Large intestine (tissue), 3 donors: ENCODE measurements at regions not wholly inside any gene's neighbourhood (a gene's known extent, or its start where the extent isn't known, plus 50 kb on each side); places are given as distances from the start of the nearest gene placed in this dataset.

Experiments
- DNase-seq, 2 donors: peaks; one replicate each; pipeline versions ENCODE4 v3.0.0 to v3.0.0-alpha.2; 2013
- H3K27ac ChIP-seq: one replicate; pipeline ENCODE4 v1.5.1; 2013; ENCODE audit warnings: low read length
- H3K27me3 ChIP-seq: 2 replicates; pipeline ENCODE4 v1.6.1; 2013; ENCODE audit warnings: low read length; ENCODE audit not compliant: control insufficient read depth, insufficient read depth
- H3K36me3 ChIP-seq: 2 replicates; pipeline ENCODE4 v1.6.1; 2013; ENCODE audit warnings: low read length; ENCODE audit not compliant: control insufficient read depth, insufficient read depth
- H3K4me1 ChIP-seq: one replicate; pipeline ENCODE4 v1.6.1; 2013; ENCODE audit warnings: low read length; ENCODE audit not compliant: control insufficient read depth, insufficient read depth
- H3K4me3 ChIP-seq: one replicate; pipeline ENCODE4 v1.5.1; 2013; ENCODE audit warnings: low read length
- H3K9me3 ChIP-seq: one replicate; pipeline ENCODE4 v1.6.1; 2013; ENCODE audit warnings: mild to moderate bottlenecking, low read depth, low read length, moderate library complexity; ENCODE audit not compliant: control insufficient read depth
- WGBS: methylation state at CpG from one replicate; pipeline ENCODE4 v1.1.5; 2013; ENCODE audit warnings: low lambda C conversion rate; ENCODE audit not compliant: insufficient coverage; 5-methylcytosine and 5-hydroxymethylcytosine counted together

GRCh38 chr9:29290516-29290915 is 1717.2 kb upstream of the C9orf72 start:
- Histone ChIP-seq H3K4me3 (no peak overlapping the region), H3K27me3 (no peaks in the 10 kb centered on the region), H3K4me1 (no peaks in the 10 kb centered on the region), H3K27ac (no peak overlapping the region), H3K9me3 (no peaks in the 10 kb centered on the region), H3K36me3 (no peaks in the 10 kb centered on the region)
- WGBS: 89% methylated on average over 1 of the region's 1 CpG
- DNase-seq: no peak

- no CpG with 5 or more reads among the region's 2 CpGs for WGBS
- no peak for DNase-seq
- Histone ChIP-seq H3K9me3 (no peaks in the 10 kb centered on the region), H3K27ac (no peak overlapping the region), H3K36me3 (no peaks in the 10 kb centered on the region), H3K4me1 (no peaks in the 10 kb centered on the region), H3K4me3 (no peak overlapping the region), H3K27me3 (no peaks in the 10 kb centered on the region)
These were observed 1724.3 kb upstream of the C9orf72 start for GRCh38 chr9:29297592-29297991.

- Histone ChIP-seq H3K4me3 (no peak overlapping the region), H3K9me3 (no peaks in the 10 kb centered on the region), H3K27me3 (no peaks in the 10 kb centered on the region), H3K36me3 (no peaks in the 10 kb centered on the region), H3K27ac (no peak overlapping the region), H3K4me1 (no peaks in the 10 kb centered on the region)
- WGBS: 75% methylated on average over 1 of the region's 3 CpGs
- no peak for DNase-seq
These were observed 1737.9 kb upstream of the C9orf72 start for GRCh38 chr9:29311221-29311620.

GRCh38 chr9:29312327-29312726 is 1739.0 kb upstream of the C9orf72 start:
- Histone ChIP-seq H3K4me1 (no peaks in the 10 kb centered on the region), H3K9me3 (no peaks in the 10 kb centered on the region), H3K27me3 (no peaks in the 10 kb centered on the region), H3K36me3 (no peaks in the 10 kb centered on the region), H3K4me3 (no peak overlapping the region), H3K27ac (no peak overlapping the region)
- DNase-seq: no peak
- no CpG with 5 or more reads among the region's 3 CpGs for WGBS

- H3K27me3 ChIP-seq: no peaks in the 10 kb centered on the region
- H3K9me3 ChIP-seq: no peaks in the 10 kb centered on the region
- no peak for DNase-seq
- no peak overlapping the region for H3K4me3 ChIP-seq
- 100% methylated on average over 1 of the region's 3 CpGs for whole genome bisulfite sequencing
- no peaks in the 10 kb centered on the region for H3K36me3 ChIP-seq
- no peak overlapping the region for H3K27ac ChIP-seq
- H3K4me1 ChIP-seq: no peaks in the 10 kb centered on the region
These were observed 1746.6 kb upstream of the C9orf72 start for GRCh38 chr9:29319736-29320513.

- H3K27me3 ChIP-seq: no peaks in the 10 kb centered on the region
- no peaks in the 10 kb centered on the region for H3K9me3 ChIP-seq
- WGBS: 94% methylated on average over 2 of the region's 2 CpGs
- no peak for DNase-seq
- no peaks in the 10 kb centered on the region for H3K4me1 ChIP-seq
- H3K36me3 ChIP-seq: no peaks in the 10 kb centered on the region
- H3K4me3 ChIP-seq: no peak overlapping the region
- no peak overlapping the region for H3K27ac ChIP-seq
These were observed 1749.0 kb upstream of the C9orf72 start for GRCh38 chr9:29322240-29322639.

- H3K27me3 ChIP-seq: no peaks in the 10 kb centered on the region
- H3K9me3 ChIP-seq: no peaks in the 10 kb centered on the region
- H3K36me3 ChIP-seq: no peaks in the 10 kb centered on the region
- no peak overlapping the region for H3K27ac ChIP-seq
- no peak overlapping the region for H3K4me3 ChIP-seq
- no peak for DNase-seq
- H3K4me1 ChIP-seq: no peaks in the 10 kb centered on the region
These were observed 1752.6 kb upstream of the C9orf72 start for GRCh38 chr9:29325894-29326293.

- no peak for DNase-seq
- Histone ChIP-seq H3K4me1 (no peaks in the 10 kb centered on the region), H3K36me3 (no peaks in the 10 kb centered on the region), H3K27me3 (no peaks in the 10 kb centered on the region), H3K9me3 (no peaks in the 10 kb centered on the region), H3K4me3 (no peak overlapping the region), H3K27ac (no peak overlapping the region)
- WGBS: 90% methylated on average over 1 of the region's 2 CpGs
These were observed 1759.5 kb upstream of the C9orf72 start for GRCh38 chr9:29332789-29333188.

- no peak for DNase-seq
- Histone ChIP-seq H3K9me3 (no peaks in the 10 kb centered on the region), H3K4me1 (no peaks in the 10 kb centered on the region), H3K27ac (no peak overlapping the region), H3K4me3 (no peak overlapping the region), H3K36me3 (no peaks in the 10 kb centered on the region), H3K27me3 (no peaks in the 10 kb centered on the region)
- WGBS: 83% methylated on average over 1 of the region's 3 CpGs
These were observed 1763.0 kb upstream of the C9orf72 start for GRCh38 chr9:29336281-29336680.

GRCh38 chr9:29339387-29339786 is 1766.1 kb upstream of the C9orf72 start:
- DNase-seq: no peak
- no CpG with 5 or more reads among the region's 2 CpGs for WGBS
- Histone ChIP-seq H3K27ac (no peak overlapping the region), H3K27me3 (no peaks in the 10 kb centered on the region), H3K4me1 (no peaks in the 10 kb centered on the region), H3K36me3 (no peaks in the 10 kb centered on the region), H3K9me3 (no peaks in the 10 kb centered on the region), H3K4me3 (no peak overlapping the region)

- WGBS: 83% methylated on average over 1 of the region's 1 CpG
- Histone ChIP-seq H3K4me1 (no peaks in the 10 kb centered on the region), H3K36me3 (no peaks in the 10 kb centered on the region), H3K9me3 (no peaks in the 10 kb centered on the region), H3K27me3 (no peaks in the 10 kb centered on the region), H3K4me3 (no peak overlapping the region), H3K27ac (no peak overlapping the region)
- DNase-seq: no peak
These were observed 1775.7 kb upstream of the C9orf72 start for GRCh38 chr9:29348999-29349398.
